Fibroblast of lung (primary cell): ENCODE measurements at regions not wholly inside any gene's neighbourhood (a gene's known extent, or its start where the extent isn't known, plus 50 kb on each side); places are given as distances from the start of the nearest gene placed in this dataset.

Experiments used
- EZH2 ChIP-seq: IDR thresholded peaks from 2 replicates; pipeline ENCODE4 v1.5.1; 2012; ENCODE audit warnings: low read length, control low read depth, mild to moderate bottlenecking; ENCODE audit errors: missing control alignments
- TF ChIP-seq, protein P1 (sequence below), 2 donors: IDR thresholded peaks in 1 of 2; conservative IDR thresholded peaks in 1 of 2; 1 replicate in 1 of 2; 2 replicates in 1 of 2; pipeline ENCODE4 v1.5.1; 2011 to 2012; ENCODE audit warnings: low read length in 2 of 2, control low read depth in 1 of 2, inconsistent platforms in 1 of 2, low read depth in 1 of 2, mild to moderate bottlenecking in 1 of 2

GRCh38 chr15:46685096-46685495, 1032.2 kb upstream of the SEMA6D start:
- TF ChIP-seq, protein P1, sequence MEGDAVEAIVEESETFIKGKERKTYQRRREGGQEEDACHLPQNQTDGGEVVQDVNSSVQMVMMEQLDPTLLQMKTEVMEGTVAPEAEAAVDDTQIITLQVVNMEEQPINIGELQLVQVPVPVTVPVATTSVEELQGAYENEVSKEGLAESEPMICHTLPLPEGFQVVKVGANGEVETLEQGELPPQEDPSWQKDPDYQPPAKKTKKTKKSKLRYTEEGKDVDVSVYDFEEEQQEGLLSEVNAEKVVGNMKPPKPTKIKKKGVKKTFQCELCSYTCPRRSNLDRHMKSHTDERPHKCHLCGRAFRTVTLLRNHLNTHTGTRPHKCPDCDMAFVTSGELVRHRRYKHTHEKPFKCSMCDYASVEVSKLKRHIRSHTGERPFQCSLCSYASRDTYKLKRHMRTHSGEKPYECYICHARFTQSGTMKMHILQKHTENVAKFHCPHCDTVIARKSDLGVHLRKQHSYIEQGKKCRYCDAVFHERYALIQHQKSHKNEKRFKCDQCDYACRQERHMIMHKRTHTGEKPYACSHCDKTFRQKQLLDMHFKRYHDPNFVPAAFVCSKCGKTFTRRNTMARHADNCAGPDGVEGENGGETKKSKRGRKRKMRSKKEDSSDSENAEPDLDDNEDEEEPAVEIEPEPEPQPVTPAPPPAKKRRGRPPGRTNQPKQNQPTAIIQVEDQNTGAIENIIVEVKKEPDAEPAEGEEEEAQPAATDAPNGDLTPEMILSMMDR (conservative IDR thresholded peaks at IDR 0.05 in 1 of 2, IDR thresholded peaks at IDR 0.05 in 1 of 2; ENCODE audit: low read depth in 1 of 2, low read length in 2 of 2) = no peak
- TF ChIP-seq EZH2 = no peak
